GM19467 (cell line): ENCODE measurements at regions not wholly inside any gene's neighbourhood (a gene's known extent, or its start where the extent isn't known, plus 50 kb on each side); places are given as distances from the start of the nearest gene placed in this dataset.
"Not testable (repeated sequence)": the region's sequence is repeated elsewhere in the genome, so short reads cannot be mapped to it uniquely, and the experiment has no call there.

Source experiments
- ATAC-seq: cut with Tn5 transposase; IDR thresholded peaks from one replicate; pipeline ENCODE4 v1.9.1; 2021; ENCODE audit warnings: mild to moderate bottlenecking, moderate library complexity; ENCODE audit not compliant: unreplicated experiment

DNA sequence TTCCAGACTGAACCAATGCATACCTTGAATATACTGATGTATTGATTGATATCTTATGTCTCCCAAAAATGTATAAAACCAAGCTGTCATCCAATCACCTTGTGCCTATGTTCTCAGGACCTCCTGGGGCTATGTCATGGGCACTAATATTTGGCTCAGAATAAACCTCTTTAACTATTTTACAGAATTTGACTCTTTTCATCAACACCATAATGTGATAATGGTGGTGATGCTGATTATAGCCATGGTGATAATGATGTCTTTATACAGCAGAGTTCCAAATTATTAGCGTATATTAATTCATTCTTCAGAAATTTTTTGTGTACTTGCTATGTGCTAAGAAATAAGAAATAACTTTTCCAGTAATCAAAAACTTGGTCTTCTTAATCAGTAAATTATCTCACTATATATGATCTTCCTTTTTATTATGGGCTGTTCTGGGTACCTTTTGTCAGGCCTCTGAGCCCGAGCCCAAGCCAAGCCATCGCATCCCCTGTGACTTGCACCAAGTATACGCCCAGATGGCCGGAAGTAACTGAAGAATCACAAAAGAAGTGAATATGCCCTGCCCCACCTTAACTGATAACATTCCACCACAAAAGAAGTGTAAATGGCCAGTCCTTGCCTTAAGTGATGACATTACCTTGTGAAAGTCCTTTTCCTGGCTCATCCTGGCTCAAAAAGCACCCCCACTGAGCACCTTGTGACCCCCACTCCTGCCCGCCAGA, 496.2 kb upstream of the MMS22L start:
- not testable (repeated sequence) for ATAC-seq

DNA sequence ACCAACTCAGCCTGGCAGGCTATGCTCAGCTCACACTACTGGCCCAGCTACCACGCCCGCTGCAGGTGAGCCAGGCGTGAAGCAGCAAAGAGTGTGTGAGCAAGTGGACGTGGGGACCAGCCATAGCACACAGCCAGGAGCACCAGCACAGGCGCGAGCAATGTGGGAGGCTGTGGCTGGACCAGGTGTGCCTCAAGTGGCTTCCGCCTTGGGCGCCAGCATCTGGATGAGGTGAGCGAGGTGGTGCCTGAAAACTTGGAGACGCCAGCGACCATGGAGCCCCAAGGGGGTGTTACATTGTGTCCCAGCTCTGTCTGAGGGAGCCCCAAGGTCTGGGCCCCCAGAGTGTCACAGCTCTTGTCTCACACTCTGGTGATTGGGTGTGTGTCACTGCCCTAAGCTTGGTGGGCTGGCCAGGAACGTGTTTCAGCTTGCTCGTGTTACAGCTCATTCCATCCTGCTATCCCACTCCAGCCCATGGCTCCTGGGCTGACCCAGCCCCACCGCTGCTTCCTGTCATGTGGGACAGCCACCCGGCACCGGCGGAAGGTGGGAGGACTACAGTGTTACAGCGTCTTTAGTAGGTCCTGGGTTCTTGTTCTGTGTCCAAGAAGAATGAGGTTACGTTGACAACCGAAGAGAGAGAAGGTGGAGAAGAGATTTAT, 508.0 kb upstream of the MMS22L start:
- no peak for ATAC-seq

DNA sequence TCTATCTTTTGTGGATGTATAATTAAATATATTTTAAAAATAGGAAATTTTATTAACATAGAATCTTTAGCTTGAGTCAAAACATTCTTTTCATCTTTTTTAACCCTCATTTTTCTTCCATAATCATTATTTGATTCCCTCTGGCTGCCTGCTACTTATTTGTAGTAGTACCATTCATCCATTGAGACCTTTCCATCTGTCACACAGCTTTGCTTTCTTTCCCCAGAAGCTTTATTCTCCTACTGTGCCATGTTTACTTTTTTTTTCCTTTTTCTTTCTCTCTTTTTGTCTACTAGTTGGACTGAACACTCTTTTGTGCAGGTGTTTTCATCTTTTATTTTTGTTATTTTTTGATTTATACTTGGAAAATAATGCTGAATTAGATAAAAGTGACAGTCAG, 522.6 kb upstream of the MMS22L start:
- no peak for ATAC-seq

DNA sequence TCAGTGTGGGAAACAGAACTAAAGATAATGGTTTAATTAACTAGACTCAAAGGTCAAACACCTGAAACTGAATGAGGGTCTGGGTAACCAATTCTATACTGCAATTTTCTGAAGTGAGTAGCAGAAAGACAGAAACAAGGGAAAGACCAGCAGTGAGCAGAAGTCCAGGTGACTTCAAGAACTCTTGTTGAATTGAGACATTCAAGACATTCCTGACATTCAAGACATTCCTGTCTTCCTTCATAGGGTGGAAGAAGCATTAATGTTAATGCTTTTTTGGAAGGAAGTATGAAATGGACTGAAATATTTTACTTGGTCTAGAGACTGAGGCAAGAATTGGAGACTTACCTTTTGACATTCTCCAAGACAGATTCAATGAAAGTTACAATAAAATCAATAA, 529.9 kb upstream of the MMS22L start:
- no peak for ATAC-seq

DNA sequence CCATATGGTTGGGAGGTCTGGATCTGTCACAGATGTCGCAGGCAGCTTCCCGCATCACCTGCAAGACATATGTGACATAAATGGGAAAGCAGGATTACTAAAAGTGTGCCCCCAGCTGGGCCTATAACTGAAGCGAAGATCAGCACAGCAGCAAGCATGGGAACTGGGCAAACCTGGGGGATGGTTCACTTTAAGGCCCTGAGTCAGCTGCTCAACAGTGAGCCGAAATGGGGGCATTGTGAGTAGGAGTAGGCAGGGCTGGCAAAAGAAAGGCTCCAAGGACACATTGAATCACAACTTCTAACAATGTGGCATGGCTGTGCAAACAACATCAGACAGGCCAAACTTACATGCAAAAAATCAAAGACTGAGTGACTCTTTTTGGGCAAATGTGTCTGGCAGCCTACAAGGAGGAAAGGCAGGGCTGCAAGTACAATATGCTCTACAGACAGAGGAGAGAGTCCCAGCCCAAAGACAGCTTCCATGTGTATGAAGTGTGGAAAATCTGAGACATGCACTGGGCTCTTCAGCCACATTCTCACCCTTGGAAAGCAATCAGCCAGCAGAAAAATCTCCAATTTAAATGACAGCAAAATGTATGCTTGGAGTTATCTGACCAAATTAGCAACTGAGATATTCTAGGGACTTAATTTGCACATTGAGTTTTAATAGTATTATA, 531.0 kb upstream of the MMS22L start:
- ATAC-seq: no peak

DNA sequence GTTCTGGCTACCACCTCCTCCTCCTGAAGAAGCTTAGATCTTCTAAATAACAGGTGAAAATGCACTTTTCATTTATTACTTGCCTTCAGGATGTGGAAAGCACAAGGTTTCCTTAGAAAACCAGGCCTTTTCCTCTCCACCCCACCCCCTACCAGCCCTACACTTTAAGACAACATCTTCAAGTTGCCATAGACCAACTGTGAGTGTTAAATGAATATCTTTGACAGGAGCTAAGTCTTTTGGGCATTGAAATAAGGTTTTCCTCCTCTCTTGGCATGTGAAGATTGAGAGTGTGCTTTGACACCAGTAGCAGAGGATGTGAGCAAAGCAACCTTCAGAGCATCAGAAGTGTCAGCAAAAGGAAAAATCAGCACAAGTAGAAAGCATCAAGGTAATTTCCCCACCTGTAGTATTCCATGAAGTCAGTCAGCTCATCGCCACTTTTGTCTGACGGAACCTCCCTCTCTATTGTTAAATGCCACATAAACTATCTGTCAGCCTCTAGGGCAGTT, 532.3 kb upstream of the MMS22L start:
- no peak for ATAC-seq

DNA sequence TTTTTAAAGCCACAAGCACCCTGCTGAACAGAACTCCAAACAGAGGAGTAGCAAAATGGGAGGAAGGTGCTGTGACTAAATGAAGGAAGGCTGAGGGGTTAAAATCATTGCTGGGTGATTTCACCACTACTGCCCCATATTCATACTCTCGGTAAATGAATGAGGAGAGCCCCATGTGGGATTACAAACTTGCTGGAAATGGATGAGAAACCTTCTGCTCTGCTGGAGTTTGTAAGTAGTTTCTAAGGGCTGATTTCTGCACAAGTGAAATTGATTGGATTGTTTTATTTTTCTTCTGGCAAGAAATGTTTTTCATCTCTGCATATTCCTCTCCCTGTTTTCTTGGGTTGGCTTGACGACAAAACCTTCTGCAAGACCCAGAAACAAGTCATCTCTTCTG, 533.5 kb upstream of the MMS22L start:
- no peak for ATAC-seq

DNA sequence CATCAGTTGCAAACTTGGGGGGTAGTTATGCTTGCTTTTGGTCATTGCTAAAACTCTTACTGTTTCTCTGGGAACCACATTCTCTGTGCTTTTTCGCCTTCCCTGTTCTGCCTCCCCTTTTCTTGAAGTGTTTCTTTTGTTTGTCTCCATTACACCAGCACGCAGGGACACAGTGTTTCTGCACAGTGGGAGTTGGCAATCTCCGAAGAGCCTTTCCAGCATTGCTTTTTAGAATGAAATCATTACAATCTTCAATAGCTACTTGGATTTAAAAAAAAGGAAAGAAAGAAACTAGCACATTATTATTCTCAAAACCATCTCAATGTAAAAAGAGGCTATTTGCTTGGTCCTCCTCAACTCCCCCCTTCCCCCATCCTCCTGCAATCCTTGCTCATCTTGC, 536.7 kb upstream of the MMS22L start:
- no peak for ATAC-seq

DNA sequence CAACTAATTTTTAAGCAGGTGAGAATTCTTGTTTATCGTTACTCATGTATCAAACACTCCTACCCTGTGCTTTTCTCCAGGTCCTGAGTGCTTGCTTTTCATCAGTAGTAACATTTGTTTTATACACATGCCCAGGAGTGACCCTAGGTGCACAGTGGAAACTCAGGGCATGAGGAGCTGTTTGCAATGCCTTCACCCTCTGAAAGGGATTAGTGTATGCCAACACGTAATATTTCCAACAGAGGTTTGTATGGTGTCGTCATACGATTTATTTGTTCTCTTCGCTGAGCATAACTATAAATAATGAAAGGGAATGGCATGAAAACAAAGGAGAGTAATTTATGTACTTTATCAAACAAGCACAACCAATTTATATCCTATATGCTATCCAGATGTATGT, 537.4 kb upstream of the MMS22L start:
- ATAC-seq: no peak

DNA sequence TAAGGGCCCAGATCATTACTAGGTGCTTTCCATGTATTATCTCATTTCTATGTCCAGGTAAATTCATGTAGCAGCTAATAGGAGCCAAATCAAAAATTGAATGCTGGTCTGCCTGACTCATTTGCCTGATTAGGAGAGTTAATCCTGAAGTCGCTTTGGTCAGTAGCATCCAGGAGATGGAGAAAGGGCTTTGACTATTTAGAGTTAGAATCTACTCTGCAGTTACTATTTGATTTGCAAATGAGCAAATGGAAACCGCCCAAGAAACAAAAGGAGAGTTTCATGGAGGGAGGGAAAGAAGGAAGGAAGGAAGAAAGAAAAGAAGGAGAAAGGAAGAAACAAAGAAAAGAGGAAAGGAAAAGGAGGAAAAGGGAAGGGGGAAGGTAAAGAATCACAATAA, 539.6 kb upstream of the MMS22L start:
- ATAC-seq: no peak

DNA sequence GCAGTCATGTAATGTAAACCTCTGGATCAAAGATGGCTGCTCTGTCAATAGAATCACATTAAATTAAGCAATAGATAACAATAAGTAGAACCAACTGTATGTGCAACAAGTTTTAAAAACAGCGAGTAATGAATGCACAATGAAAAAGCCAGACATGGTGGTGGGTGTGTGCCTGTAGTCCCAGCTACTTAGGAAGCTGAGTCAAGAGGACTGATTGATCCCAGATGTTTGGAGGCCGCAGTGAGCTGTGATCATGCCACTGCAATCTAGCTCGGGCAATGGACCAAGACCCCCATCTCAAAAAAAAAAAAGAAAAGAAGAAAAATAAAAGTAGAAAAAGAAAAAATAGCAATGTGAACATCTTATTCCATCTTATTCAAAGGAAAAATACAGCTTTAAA, 558.7 kb upstream of the MMS22L start:
- ATAC-seq: no peak

DNA sequence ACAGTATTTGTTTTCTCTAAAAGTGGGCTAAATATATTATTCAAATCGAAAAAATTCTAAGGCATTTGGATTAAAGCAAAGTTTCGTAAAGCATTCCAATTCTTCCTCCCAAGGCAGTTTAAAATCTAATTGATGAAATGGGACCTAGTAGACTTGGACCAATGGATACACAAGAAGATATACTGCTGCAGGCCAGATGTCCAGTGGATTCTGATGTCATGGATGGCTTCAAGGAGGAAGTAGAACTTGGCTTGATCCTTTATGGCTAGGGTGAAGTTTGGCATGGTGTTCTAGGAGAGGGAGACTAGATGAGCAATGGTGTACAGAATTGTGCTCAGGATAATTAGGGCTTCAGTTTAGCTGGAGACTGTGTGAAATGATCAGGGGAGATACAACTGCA, 559.5 kb upstream of the MMS22L start:
- no peak for ATAC-seq

DNA sequence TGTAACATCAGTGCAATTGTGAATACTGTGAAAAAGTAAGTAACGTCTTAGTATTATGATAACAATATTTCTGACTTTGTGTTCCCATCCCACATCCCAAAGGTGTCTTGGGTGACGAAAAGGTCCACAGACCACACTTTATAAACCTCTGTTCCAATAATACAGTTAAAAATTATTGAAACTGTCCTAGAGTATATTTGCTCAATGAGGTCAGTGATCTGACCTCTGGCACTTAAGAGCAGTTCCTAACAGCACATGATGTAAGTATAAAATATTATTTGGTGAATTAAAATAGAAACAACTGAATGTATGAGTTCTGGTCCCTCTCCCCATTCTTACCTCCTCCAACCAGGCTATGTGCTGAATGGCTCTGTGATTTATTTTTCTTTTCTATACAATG, 566.4 kb upstream of the MMS22L start:
- no peak for ATAC-seq

DNA sequence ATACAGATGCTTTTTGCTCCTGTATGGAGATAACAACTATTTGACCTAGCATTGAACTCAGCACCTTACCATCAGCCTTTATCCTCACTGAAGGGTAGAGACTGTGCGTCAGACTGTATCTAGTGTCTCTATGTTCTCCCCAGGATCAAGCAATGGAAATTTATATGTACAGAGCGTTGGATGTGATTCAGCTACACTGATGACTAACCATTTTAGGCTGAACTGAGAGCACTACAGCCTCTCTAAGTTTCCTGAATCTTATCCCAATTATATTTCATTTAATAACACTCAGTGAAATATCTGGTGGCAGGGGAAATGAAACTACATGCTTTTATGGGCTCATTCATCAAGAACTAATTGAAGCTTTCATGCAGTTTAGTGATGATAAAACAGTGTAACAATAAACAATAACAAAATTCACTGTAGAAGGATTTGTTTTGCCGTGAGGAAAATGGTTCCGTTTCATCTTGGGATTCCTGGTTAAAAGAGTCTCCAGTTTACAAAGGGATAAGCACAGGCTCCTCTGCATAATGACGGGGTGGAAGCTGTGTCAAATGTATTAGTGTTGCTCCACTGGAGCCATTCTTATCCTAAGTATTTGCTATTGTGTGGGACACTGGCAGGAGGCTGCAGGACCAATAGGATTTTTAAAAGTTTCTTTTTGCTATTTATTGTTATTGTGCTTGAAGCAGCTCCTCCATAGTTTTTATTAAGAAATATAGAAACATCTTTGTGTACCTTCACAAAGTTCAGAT, 567.6 kb upstream of the MMS22L start:
- no peak for ATAC-seq

DNA sequence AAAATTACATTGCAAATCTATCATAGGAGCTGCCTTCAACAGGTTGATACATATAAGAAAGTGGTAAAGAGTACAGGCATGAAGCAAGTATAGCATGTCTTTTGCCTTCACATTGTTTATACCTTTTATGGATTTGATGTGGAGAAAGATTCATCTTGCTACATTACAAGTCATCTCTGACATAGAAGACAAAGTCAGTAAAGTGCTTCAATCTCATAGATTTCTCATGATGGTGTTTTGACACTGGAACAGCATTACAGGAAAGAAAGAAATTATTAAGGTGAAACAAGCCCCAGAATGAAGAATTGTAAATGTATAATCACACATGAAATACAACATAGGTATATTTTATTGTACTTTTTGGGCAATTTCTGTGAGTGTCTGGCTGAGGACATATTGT, 580.7 kb upstream of the MMS22L start:
- no peak for ATAC-seq

DNA sequence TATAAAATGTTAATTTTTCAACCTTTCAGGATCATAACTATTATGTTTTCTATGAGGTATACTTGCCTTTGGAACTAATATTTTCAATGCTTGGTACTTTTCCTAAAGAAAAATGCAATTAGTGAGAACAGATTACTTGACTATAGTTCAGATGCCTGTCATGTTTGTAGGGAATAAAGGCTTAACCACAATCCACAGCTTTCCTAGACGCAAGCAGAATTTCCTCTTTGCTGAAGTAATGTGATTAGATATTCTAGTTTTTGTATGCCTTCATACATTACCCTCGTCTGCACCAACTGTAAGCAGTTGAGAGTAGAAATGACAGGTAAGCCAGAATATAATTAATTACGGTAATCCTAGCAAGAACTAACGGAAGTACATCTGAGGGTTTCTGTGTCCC, 581.4 kb upstream of the MMS22L start:
- ATAC-seq: no peak

DNA sequence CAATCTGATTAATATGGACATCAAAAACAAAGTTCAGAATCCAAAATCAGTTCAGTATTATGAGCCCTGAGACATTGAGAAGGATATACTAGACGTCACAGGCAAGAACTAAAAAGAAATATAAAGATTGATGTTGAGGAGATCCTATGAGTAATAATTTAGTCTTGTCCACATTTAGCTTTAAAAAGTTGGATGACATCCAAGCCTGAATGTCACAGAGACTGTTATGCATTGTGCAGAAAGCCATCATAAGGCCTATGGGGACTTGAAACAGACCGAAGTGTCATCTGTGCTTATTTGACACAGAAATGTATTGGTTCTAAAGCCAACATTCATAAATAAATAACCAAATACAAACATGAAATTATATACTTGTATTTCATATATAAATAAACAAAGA, 581.8 kb upstream of the MMS22L start:
- ATAC-seq: no peak

DNA sequence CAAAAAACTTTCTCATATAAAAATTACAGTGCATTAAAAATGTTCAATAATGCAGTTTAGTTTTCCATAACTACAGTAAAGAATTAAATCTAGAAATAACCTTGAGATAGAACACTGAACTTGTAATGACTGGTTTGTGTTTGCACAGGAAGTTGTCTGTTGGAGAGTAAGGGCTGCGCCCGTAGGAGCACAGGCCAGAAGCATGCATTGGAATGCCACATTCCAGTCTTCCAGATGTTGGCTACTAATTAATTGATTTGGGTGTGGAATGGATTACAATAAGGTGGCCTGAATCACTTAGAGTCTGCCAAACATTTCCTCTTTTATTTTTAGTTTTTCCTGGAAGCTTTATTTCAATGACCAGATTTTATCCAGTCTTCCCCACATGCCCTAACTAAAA, 582.6 kb upstream of the MMS22L start:
- no peak for ATAC-seq

DNA sequence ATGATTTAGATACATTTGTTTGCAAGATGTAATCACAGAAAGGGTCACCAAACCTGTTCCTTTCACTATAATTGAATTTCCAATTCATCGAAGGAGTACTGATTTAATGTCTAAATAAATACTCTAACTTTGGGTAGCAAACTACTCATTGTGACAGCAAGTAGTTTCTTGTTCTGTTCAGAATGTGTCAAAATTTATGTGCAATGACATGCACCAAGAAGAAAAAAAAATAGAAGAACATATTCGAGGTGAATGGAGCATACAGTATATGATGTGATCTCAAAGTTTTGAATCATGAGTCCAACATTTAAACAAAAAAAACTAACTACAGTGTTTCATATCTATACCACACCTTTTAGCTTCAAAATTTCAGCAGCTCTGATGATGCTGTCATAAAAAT, 583.6 kb upstream of the MMS22L start:
- no peak for ATAC-seq

DNA sequence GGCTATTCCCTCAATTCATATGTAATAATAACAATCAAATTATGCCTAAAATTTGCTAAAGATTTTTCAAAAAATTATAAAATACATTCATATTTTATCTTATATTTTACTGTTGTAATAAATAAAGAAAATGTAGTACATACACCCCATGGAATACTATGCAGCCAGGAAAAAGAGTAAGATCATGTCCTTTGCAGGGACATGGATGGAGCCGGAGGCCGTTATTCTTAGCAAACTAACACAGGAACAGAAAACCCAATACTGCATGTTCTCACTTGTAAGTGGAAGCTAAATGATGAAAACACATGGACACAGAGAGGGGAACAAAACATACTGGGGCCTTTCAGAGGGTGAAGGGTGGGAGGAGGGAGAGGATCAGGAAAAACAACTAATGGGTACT, 584.2 kb upstream of the MMS22L start:
- no peak for ATAC-seq

DNA sequence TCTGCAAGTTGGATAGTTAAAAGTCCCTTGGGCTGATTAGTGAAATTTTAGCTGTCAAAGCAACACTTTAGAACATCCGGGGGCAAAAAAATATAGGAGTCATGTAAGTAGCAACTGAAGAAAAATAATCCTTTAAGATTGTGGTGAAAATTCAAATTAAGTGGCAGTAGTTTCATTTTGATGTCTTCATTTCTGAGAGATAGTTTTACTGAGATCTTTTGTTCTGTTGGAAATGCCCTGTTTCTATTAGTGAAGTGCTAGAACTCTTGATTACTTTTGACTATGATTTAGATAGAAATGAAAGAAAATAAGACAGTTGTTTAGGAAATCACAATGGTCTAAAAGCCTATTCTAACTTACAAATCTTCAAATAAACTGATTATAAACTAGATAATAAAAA, 587.3 kb upstream of the MMS22L start:
- ATAC-seq: no peak
